Mesodermal cell (in vitro differentiated cells): ENCODE measurements at regions not wholly inside any gene's neighbourhood (a gene's known extent, or its start where the extent isn't known, plus 50 kb on each side); places are given as distances from the start of the nearest gene placed in this dataset.

Experiments
- H3K27ac ChIP-seq: 2 replicates; pipeline ENCODE4 v1.7.0; 2013; ENCODE audit warnings: mild to moderate bottlenecking, low read depth, low read length, moderate library complexity; ENCODE audit not compliant: severe bottlenecking
- H3K36me3 ChIP-seq: 2 replicates; pipeline ENCODE4 v1.7.1; 2013; ENCODE audit warnings: mild to moderate bottlenecking, low read length, moderate library complexity; ENCODE audit not compliant: control insufficient read depth, insufficient read depth
- H3K4me1 ChIP-seq: one replicate; pipeline ENCODE4 v1.7.1; 2013; ENCODE audit warnings: mild to moderate bottlenecking, low read length; ENCODE audit not compliant: insufficient read depth, control insufficient read depth, poor library complexity, severe bottlenecking
- H3K4me3 ChIP-seq: 2 replicates; pipeline ENCODE4 v1.7.0; 2013; ENCODE audit warnings: low read length, control low read depth, mild to moderate bottlenecking; ENCODE audit not compliant: insufficient read depth, poor library complexity, severe bottlenecking; ENCODE audit errors: extremely low read depth
- H3K9me3 ChIP-seq: 2 replicates; pipeline ENCODE4 v1.7.1; 2013; ENCODE audit warnings: mild to moderate bottlenecking, low read length, moderate library complexity; ENCODE audit not compliant: control insufficient read depth
- WGBS, 2 experiments: methylation state at CpG; one replicate each; pipeline ENCODE4 v1.1.5; 2013; ENCODE audit warnings: missing lambda C conversion rate in 2 of 2; ENCODE audit not compliant: insufficient coverage in 2 of 2; 5-methylcytosine and 5-hydroxymethylcytosine counted together

DNA sequence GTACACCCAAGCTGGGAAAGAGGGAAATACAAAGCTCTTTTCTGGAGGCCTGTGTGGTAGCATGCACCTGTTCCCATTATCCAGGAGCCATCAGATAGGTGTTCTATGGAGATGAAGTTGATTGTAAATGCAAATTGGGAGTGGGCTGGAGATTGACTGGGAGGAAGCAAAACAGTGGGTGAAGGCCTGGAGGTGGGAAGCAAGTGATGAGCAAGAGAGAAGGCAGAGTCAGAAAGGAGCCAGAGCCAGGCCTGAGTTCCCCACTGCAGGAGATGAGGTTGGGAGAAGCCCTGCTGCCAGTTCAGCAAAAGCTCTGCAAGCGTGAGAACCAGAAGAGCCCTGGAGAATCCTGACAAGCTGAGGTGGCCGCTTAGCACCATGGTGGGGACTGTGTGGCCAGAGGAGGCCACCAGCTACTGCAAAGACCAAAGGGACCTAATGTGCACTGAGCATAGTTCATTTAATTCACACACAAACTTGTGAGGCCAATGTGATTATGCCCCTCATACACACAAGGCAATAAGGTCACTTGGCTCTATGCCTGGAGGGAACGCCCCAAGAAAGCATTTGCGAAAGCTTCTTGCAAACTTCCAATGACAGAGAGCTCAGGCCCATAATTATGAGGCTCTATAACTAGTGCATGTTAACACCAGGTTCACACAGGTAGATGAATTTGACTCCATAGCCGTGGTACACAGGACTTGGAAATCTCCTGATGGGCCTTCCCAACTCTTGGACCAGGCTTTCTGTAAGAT lies 73.0 kb upstream of the GRIK3 start:
- no peaks in the 10 kb centered on the region for H3K9me3 ChIP-seq
- no peaks in the 10 kb centered on the region for H3K4me1 ChIP-seq
- H3K27ac ChIP-seq = no peak overlapping the region
- H3K4me3 ChIP-seq = no peak overlapping the region
- 88 to 90% methylated on average over 4 to 5 of the region's 5 CpGs for WGBS, 2 experiments
- no peaks in the 10 kb centered on the region for H3K36me3 ChIP-seq

GRCh38 chr1:37108596-37109188 lies 74.4 kb upstream of the GRIK3 start:
- WGBS, 2 experiments = 85 to 91% methylated on average over 8 to 9 of the region's 9 CpGs
- H3K27ac ChIP-seq = no peak overlapping the region
- no peaks in the 10 kb centered on the region for H3K4me1 ChIP-seq
- no peak overlapping the region for H3K4me3 ChIP-seq
- no peaks in the 10 kb centered on the region for H3K36me3 ChIP-seq
- H3K9me3 ChIP-seq = no peaks in the 10 kb centered on the region

GRCh38 chr1:37112430-37112829 lies 78.1 kb upstream of the GRIK3 start:
- Histone ChIP-seq H3K4me1 (no peaks in the 10 kb centered on the region), H3K36me3 (no peaks in the 10 kb centered on the region), H3K4me3 (no peak overlapping the region), H3K9me3 (no peaks in the 10 kb centered on the region), H3K27ac (no peak overlapping the region)
- WGBS, 2 experiments = 83 to 88% methylated on average over 1 of the region's 1 CpG

DNA sequence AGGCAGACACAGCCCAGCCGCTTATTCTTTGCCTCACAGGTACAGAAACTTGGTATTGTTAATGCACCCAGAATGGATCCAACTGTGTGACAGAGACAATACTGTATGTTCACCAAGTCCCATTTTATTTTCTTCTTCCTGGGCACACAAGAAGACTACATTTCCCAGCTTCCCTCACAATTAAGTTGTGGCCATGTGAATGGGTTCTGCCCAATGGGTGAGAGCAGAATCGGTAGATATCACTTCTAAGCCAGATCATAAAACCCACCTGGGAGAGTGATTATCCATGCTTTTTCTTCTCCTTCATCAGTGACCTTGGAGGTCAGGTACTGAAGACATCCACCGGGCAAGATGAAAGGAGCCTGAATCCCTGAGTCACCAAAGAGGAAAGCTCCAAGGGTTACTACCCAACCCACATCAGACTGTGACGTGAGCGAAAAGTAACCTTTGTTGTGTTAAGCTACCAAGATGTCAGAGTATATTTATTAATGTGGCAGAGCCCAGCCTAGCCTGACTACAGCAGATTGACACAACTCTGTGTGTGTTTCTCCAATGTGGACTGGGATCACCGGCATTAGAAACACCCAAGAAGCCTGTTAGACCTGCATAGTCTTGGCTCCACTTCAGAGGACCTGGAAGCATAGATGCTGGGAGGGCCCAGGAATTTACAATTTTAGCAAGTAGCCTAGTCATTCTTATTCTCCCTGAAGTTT lies 79.1 kb upstream of the GRIK3 start:
- Histone ChIP-seq H3K27ac (no peak overlapping the region), H3K4me3 (no peak overlapping the region), H3K4me1 (no peaks in the 10 kb centered on the region), H3K36me3 (no peaks in the 10 kb centered on the region), H3K9me3 (no peaks in the 10 kb centered on the region)
- WGBS, 2 experiments = 82 to 83% methylated on average over 5 to 6 of the region's 6 CpGs

- H3K27ac ChIP-seq = no peak overlapping the region
- H3K4me1 ChIP-seq = no peaks in the 10 kb centered on the region
- no peaks in the 10 kb centered on the region for H3K9me3 ChIP-seq
- no peak overlapping the region for H3K4me3 ChIP-seq
- 75% methylated on average over 1 of the region's 1 CpG; no CpG with 5 or more reads in 1 of the 2 experiments for WGBS, 2 experiments
- no peaks in the 10 kb centered on the region for H3K36me3 ChIP-seq
Measured at GRCh38 chr1:37118790-37119189, 84.5 kb upstream of the GRIK3 start.

DNA sequence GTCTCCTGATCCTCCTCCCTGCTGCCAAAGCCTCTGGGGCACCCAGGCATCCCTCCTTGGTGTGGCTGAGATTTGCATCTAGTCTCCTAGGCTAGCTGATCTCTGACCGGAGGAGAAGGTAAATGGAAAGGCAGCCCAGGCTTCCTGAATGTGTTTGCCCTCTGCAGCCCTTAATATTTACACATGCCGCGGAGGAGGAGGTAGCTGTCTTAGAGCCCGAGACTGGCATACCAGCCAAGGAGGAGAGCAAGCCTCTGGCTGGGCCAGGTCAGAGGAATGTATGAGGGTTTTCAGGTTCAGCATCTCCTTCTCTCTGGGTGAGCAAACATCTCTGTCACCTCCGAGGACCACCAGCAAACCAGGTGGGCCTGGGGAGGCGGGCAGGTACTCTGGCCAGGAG lies 86.0 kb upstream of the GRIK3 start:
- Histone ChIP-seq H3K36me3 (no peaks in the 10 kb centered on the region), H3K9me3 (no peaks in the 10 kb centered on the region), H3K4me1 (no peaks in the 10 kb centered on the region), H3K27ac (no peak overlapping the region), H3K4me3 (no peak overlapping the region)
- WGBS, 2 experiments = 88 to 93% methylated on average over 3 to 4 of the region's 6 CpGs

GRCh38 chr1:37123276-37124115 lies 89.2 kb upstream of the GRIK3 start:
- no peak overlapping the region for H3K27ac ChIP-seq
- H3K4me3 ChIP-seq = no peak overlapping the region
- H3K4me1 ChIP-seq = no peaks in the 10 kb centered on the region
- H3K9me3 ChIP-seq = no peaks in the 10 kb centered on the region
- 91 to 93% methylated on average over 4 of the region's 9 CpGs for WGBS, 2 experiments
- no peaks in the 10 kb centered on the region for H3K36me3 ChIP-seq

GRCh38 chr1:37124501-37124900 lies 90.2 kb upstream of the GRIK3 start:
- no peaks in the 10 kb centered on the region for H3K4me1 ChIP-seq
- H3K27ac ChIP-seq = no peak overlapping the region
- H3K4me3 ChIP-seq = no peak overlapping the region
- WGBS, 2 experiments = 65 to 100% methylated on average over 3 of the region's 6 CpGs
- H3K36me3 ChIP-seq = no peaks in the 10 kb centered on the region
- no peaks in the 10 kb centered on the region for H3K9me3 ChIP-seq

GRCh38 chr1:37125295-37125694 lies 91.0 kb upstream of the GRIK3 start:
- Histone ChIP-seq H3K9me3 (no peaks in the 10 kb centered on the region), H3K4me1 (no peaks in the 10 kb centered on the region), H3K27ac (no peak overlapping the region), H3K36me3 (no peaks in the 10 kb centered on the region), H3K4me3 (no peak overlapping the region)
- 94 to 100% methylated on average over 2 of the region's 3 CpGs for WGBS, 2 experiments

GRCh38 chr1:37127254-37127748 lies 93.0 kb upstream of the GRIK3 start:
- no peak overlapping the region for H3K27ac ChIP-seq
- no peaks in the 10 kb centered on the region for H3K9me3 ChIP-seq
- 75 to 80% methylated on average over 3 of the region's 3 CpGs for WGBS, 2 experiments
- no peaks in the 10 kb centered on the region for H3K36me3 ChIP-seq
- no peak overlapping the region for H3K4me3 ChIP-seq
- H3K4me1 ChIP-seq = no peaks in the 10 kb centered on the region
